ENCODE measurements at regions not wholly inside any gene's neighbourhood (a gene's known extent, or its start where the extent isn't known, plus 50 kb on each side); places are given as distances from the start of the nearest gene placed in this dataset.

GRCh38 chr17:79531191-79532095 is 79.4 kb downstream of the RBFOX3 start:
- TF ChIP-seq TAF1 (IDR thresholded peaks at IDR 0.05; ENCODE audit: low read depth) (no peak), FOXM1 (IDR thresholded peaks at IDR 0.05; ENCODE audit: borderline replicate concordance, low read depth) (no peak), EP300 (IDR thresholded peaks at IDR 0.05; ENCODE audit: borderline replicate concordance) (no peak), REST (IDR thresholded peaks at IDR 0.05; ENCODE audit: low read depth) (no peak)
